ENCODE measurements at regions not wholly inside any gene's neighbourhood (a gene's known extent, or its start where the extent isn't known, plus 50 kb on each side); places are given as distances from the start of the nearest gene placed in this dataset.

- TF ChIP-seq SMC3 (conservative IDR thresholded peaks at IDR 0.05; ENCODE audit: poor library complexity) (no peak), CTCF (IDR thresholded peaks at IDR 0.05; ENCODE audit: poor library complexity, severe bottlenecking) (no peak), POLR2AphosphoS5 (IDR thresholded peaks at IDR 0.05) (no peak), TAF1 (IDR thresholded peaks at IDR 0.05; ENCODE audit: low read depth) (no peak)
Measured at GRCh38 chr11:101241160-101241795, 111.7 kb upstream of the PGR start.

Measured in neural cell (in vitro differentiated cells).